Progenitor cell of endocrine pancreas (in vitro differentiated cells): ENCODE measurements at regions not wholly inside any gene's neighbourhood (a gene's known extent, or its start where the extent isn't known, plus 50 kb on each side); places are given as distances from the start of the nearest gene placed in this dataset.

ENCODE experiments used
- DNase-seq: peaks from one replicate; pipeline ENCODE4 v3.0.0; 2021; ENCODE audit warnings: low spot score; ENCODE audit not compliant: unreplicated experiment
- H3K27ac Mint-ChIP-seq: 2 replicates; pipeline ENCODE4 v1.8.0; 2021; ENCODE audit warnings: mild to moderate bottlenecking, moderate library complexity, mixed read lengths
- H3K27me3 Mint-ChIP-seq: 2 replicates; pipeline ENCODE4 v1.8.0; 2021; ENCODE audit warnings: mixed read lengths
- H3K36me3 Mint-ChIP-seq: 2 replicates; pipeline ENCODE4 v1.8.0; 2022; ENCODE audit warnings: mixed read lengths; ENCODE audit not compliant: insufficient read depth
- H3K4me1 Mint-ChIP-seq: 2 replicates; pipeline ENCODE4 v1.8.0; 2021; ENCODE audit warnings: low read depth, mixed read lengths
- H3K4me3 Mint-ChIP-seq: 2 replicates; pipeline ENCODE4 v1.8.0; 2021; ENCODE audit warnings: low read depth, mild to moderate bottlenecking, moderate library complexity, mixed read lengths
- H3K9me3 Mint-ChIP-seq: 2 replicates; pipeline ENCODE4 v1.8.0; 2021; ENCODE audit warnings: low read depth, mixed read lengths
- CTCF ChIP-seq: fragments of 200-600 bp; sonication (generic); IDR thresholded peaks from one replicate; pipeline ENCODE4 v1.5.0; 2021; ENCODE audit warnings: antibody characterized with exemption, mild to moderate bottlenecking; ENCODE audit not compliant: unreplicated experiment

- H3K27me3 Mint-ChIP-seq = no peaks in the 10 kb centered on the region
- H3K27ac Mint-ChIP-seq = no peak overlapping the region
- no peaks in the 10 kb centered on the region for H3K36me3 Mint-ChIP-seq
- no peak for DNase-seq
- H3K9me3 Mint-ChIP-seq = peaks cover 3% of the 10 kb centered on the region
- no peak for TF ChIP-seq CTCF
- no peak overlapping the region for H3K4me3 Mint-ChIP-seq
- H3K4me1 Mint-ChIP-seq = peaks cover 27% of the 10 kb centered on the region
These were observed 466.8 kb upstream of the FAM241A start for GRCh38 chr4:111678479-111678878.

GRCh38 chr4:111678908-111679307, 466.3 kb upstream of the FAM241A start:
- TF ChIP-seq CTCF = no peak
- no peak overlapping the region for H3K4me3 Mint-ChIP-seq
- H3K27ac Mint-ChIP-seq = no peak overlapping the region
- H3K9me3 Mint-ChIP-seq = peaks cover 3% of the 10 kb centered on the region
- no peaks in the 10 kb centered on the region for H3K27me3 Mint-ChIP-seq
- H3K4me1 Mint-ChIP-seq = peaks cover 27% of the 10 kb centered on the region
- no peak for DNase-seq
- no peaks in the 10 kb centered on the region for H3K36me3 Mint-ChIP-seq

GRCh38 chr4:111681270-111681669, 464.0 kb upstream of the FAM241A start:
- Mint-ChIP-seq H3K36me3 (no peaks in the 10 kb centered on the region), H3K27ac (no peak overlapping the region), H3K27me3 (no peaks in the 10 kb centered on the region), H3K9me3 (peaks cover 9% of the 10 kb centered on the region), H3K4me1 (peaks cover 27% of the 10 kb centered on the region), H3K4me3 (no peak overlapping the region)
- DNase-seq = no peak
- TF ChIP-seq CTCF = no peak

- Mint-ChIP-seq H3K4me3 (no peak overlapping the region), H3K4me1 (peaks cover 24% of the 10 kb centered on the region), H3K36me3 (no peaks in the 10 kb centered on the region), H3K27ac (no peak overlapping the region), H3K27me3 (no peaks in the 10 kb centered on the region), H3K9me3 (peaks cover 9% of the 10 kb centered on the region)
- TF ChIP-seq CTCF = no peak
- no peak for DNase-seq
These were observed 463.5 kb upstream of the FAM241A start for GRCh38 chr4:111681751-111682150.

GRCh38 chr4:111685205-111685604, 460.0 kb upstream of the FAM241A start:
- DNase-seq = no peak
- no peak overlapping the region for H3K27ac Mint-ChIP-seq
- TF ChIP-seq CTCF = no peak
- no peaks in the 10 kb centered on the region for H3K27me3 Mint-ChIP-seq
- no peak overlapping the region for H3K4me3 Mint-ChIP-seq
- peaks cover 7% of the 10 kb centered on the region for H3K4me1 Mint-ChIP-seq
- no peaks in the 10 kb centered on the region for H3K36me3 Mint-ChIP-seq
- peaks cover 9% of the 10 kb centered on the region for H3K9me3 Mint-ChIP-seq

GRCh38 chr4:111689214-111689613, 456.0 kb upstream of the FAM241A start:
- no peak for TF ChIP-seq CTCF
- DNase-seq = no peak
- Mint-ChIP-seq H3K9me3 (peaks cover 7% of the 10 kb centered on the region), H3K4me1 (peaks cover 9% of the 10 kb centered on the region), H3K4me3 (no peak overlapping the region), H3K36me3 (no peaks in the 10 kb centered on the region), H3K27me3 (no peaks in the 10 kb centered on the region), H3K27ac (no peak overlapping the region)
